HG03060 (cell line): ENCODE measurements at regions not wholly inside any gene's neighbourhood (a gene's known extent, or its start where the extent isn't known, plus 50 kb on each side); places are given as distances from the start of the nearest gene placed in this dataset.

Experiments used
- ATAC-seq: cut with Tn5 transposase; IDR thresholded peaks from one replicate; pipeline ENCODE4 v1.9.1; 2021; ENCODE audit warnings: low read depth, moderate number of reproducible peaks; ENCODE audit not compliant: unreplicated experiment

- no peak for ATAC-seq
Measured at GRCh38 chr4:81541161-81541945, 69.6 kb upstream of the RASGEF1B start.

- no peak for ATAC-seq
Measured at GRCh38 chr4:81538716-81539427, 67.2 kb upstream of the RASGEF1B start.

- ATAC-seq, result no peak
Measured at GRCh38 chr4:81531410-81531809, 59.7 kb upstream of the RASGEF1B start.

GRCh38 chr4:81528979-81529378 is 57.3 kb upstream of the RASGEF1B start:
- ATAC-seq, result no peak

GRCh38 chr4:81528200-81528599 is 56.5 kb upstream of the RASGEF1B start:
- no peak for ATAC-seq

GRCh38 chr4:81527709-81528108 is 56.0 kb upstream of the RASGEF1B start:
- ATAC-seq, result no peak

GRCh38 chr4:81527115-81527514 is 55.4 kb upstream of the RASGEF1B start:
- ATAC-seq, result no peak

GRCh38 chr4:81526706-81527105 is 55.0 kb upstream of the RASGEF1B start:
- ATAC-seq, result no peak

GRCh38 chr4:81523672-81524327 is 52.1 kb upstream of the RASGEF1B start:
- ATAC-seq, result peak; percentile 57

- no peak for ATAC-seq
Measured at GRCh38 chr4:81522711-81523110, 51.0 kb upstream of the RASGEF1B start.

GRCh38 chr4:81521708-81522107 is 50.0 kb upstream of the RASGEF1B start:
- no peak for ATAC-seq
